IgD-negative memory B cell (primary cell): ENCODE measurements at regions not wholly inside any gene's neighbourhood (a gene's known extent, or its start where the extent isn't known, plus 50 kb on each side); places are given as distances from the start of the nearest gene placed in this dataset.

ENCODE experiments used
- H3K27ac Mint-ChIP-seq, 3 donors: one replicate each; pipeline ENCODE4 v1.8.0; 2020 to 2022; ENCODE audit warnings: mild to moderate bottlenecking in 3 of 3, mixed read lengths in 3 of 3, moderate library complexity in 1 of 3
- H3K27me3 Mint-ChIP-seq: one replicate; pipeline ENCODE4 v1.8.0; 2021; ENCODE audit warnings: mixed read lengths
- H3K36me3 Mint-ChIP-seq: one replicate; pipeline ENCODE4 v1.8.0; 2020; ENCODE audit warnings: mild to moderate bottlenecking, mixed read lengths
- H3K4me1 Mint-ChIP-seq, 3 donors: one replicate each; pipeline ENCODE4 v1.8.0; 2020 to 2022; ENCODE audit warnings: mixed read lengths in 3 of 3, mild to moderate bottlenecking in 1 of 3
- H3K4me3 Mint-ChIP-seq, 4 donors: one replicate each; pipeline ENCODE4 v1.8.0; 2020 to 2022; ENCODE audit warnings: mild to moderate bottlenecking in 4 of 4, mixed read lengths in 4 of 4, moderate library complexity in 3 of 4
- H3K9me3 Mint-ChIP-seq, 3 donors: one replicate each; pipeline ENCODE4 v1.8.0; 2020 to 2021; ENCODE audit warnings: mixed read lengths in 3 of 3, mild to moderate bottlenecking in 1 of 3

DNA sequence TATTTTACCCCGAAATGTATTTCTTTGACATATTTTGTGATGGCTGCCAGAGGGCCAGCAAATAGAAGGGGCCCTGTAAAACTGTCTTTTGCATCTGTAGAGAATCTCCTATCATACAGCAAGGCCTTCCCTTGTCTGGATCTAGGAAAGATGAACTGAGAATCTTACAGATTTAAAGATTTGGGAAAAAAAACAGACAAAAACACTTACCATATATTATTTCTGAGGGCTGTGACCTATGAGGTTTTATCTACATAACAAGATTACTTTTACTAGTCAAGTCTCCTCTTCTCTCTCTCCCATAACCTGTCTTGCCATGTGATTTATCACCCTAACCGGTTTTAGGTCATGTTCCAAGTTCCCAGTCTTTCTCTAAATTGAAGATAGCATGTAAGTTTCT, 599.2 kb upstream of the CDH6 start:
- no peaks in the 10 kb centered on the region for H3K36me3 Mint-ChIP-seq
- H3K4me3 Mint-ChIP-seq, result no peak overlapping the region
- H3K4me1 Mint-ChIP-seq, result no peaks in the 10 kb centered on the region
- no peak overlapping the region for H3K27ac Mint-ChIP-seq
- H3K9me3 Mint-ChIP-seq, result peaks cover 2 to 22% (median 5%) of the 10 kb centered on the region in 3 donors
- no peaks in the 10 kb centered on the region for H3K27me3 Mint-ChIP-seq

- Mint-ChIP-seq H3K4me3 (no peak overlapping the region), H3K36me3 (no peaks in the 10 kb centered on the region), H3K9me3 (peaks cover 2 to 15% (median 5%) of the 10 kb centered on the region in 3 donors), H3K27me3 (no peaks in the 10 kb centered on the region), H3K27ac (no peak overlapping the region), H3K4me1 (no peaks in the 10 kb centered on the region)
These were observed 600.7 kb upstream of the CDH6 start for GRCh38 chr5:30592833-30593232.

DNA sequence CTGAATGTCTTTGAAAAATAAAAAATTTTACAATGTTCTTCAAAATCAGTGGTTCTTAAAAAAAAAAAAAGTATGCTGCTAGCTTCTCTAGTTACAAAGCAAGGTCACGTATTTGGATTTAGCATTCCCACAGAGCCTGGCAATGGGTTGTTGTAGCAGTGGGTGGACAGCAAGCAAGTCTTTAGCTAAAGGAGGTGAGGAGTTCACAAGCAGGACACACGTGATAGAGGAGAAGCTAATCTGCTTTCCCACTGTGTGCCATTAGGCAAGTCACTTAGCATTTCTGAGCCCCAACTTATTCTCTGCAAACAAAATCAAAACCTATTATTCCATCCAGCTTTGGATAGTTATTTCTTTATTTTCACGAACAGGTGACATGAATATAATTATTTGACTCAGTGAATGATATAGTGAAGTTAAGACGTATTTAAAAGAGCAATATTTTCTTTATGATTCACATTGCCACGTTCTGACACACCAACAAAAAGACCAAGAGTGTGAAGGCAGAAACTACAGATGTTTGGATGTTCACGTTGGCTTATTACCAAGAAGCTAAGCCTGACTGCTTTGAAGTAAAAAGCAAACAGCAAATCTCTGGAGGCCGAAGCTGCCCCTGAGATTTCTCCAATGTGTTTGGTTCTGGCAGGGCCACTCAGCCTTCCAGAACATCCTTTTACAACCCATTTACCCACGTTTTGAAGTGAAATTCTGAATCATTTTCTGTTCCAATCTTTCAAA, 612.1 kb upstream of the CDH6 start:
- no peaks in the 10 kb centered on the region for H3K4me1 Mint-ChIP-seq
- no peaks in the 10 kb centered on the region for H3K27me3 Mint-ChIP-seq
- no peak overlapping the region for H3K4me3 Mint-ChIP-seq
- no peak overlapping the region for H3K27ac Mint-ChIP-seq
- H3K36me3 Mint-ChIP-seq, result no peaks in the 10 kb centered on the region
- H3K9me3 Mint-ChIP-seq, result peaks cover 0 to 3% (median 2%) of the 10 kb centered on the region in 3 donors

- Mint-ChIP-seq H3K4me1 (no peaks in the 10 kb centered on the region), H3K9me3 (peaks cover 0 to 6% (median 3%) of the 10 kb centered on the region in 3 donors), H3K4me3 (no peak overlapping the region), H3K36me3 (no peaks in the 10 kb centered on the region), H3K27ac (no peak overlapping the region), H3K27me3 (no peaks in the 10 kb centered on the region)
These were observed 618.7 kb upstream of the CDH6 start for GRCh38 chr5:30574761-30575160.

GRCh38 chr5:30572279-30572678, 621.2 kb upstream of the CDH6 start:
- H3K27ac Mint-ChIP-seq, result no peak overlapping the region
- H3K9me3 Mint-ChIP-seq, result peaks cover 2 to 10% (median 7%) of the 10 kb centered on the region in 3 donors
- H3K36me3 Mint-ChIP-seq, result no peaks in the 10 kb centered on the region
- H3K4me1 Mint-ChIP-seq, result no peaks in the 10 kb centered on the region
- H3K4me3 Mint-ChIP-seq, result no peak overlapping the region
- no peaks in the 10 kb centered on the region for H3K27me3 Mint-ChIP-seq

- no peaks in the 10 kb centered on the region for H3K27me3 Mint-ChIP-seq
- no peak overlapping the region for H3K27ac Mint-ChIP-seq
- no peaks in the 10 kb centered on the region for H3K4me1 Mint-ChIP-seq
- H3K4me3 Mint-ChIP-seq, result no peak overlapping the region
- H3K9me3 Mint-ChIP-seq, result peaks cover 4 to 10% (median 6%) of the 10 kb centered on the region in 3 donors
- H3K36me3 Mint-ChIP-seq, result no peaks in the 10 kb centered on the region
These were observed 631.7 kb upstream of the CDH6 start for GRCh38 chr5:30561771-30562170.

- H3K4me3 Mint-ChIP-seq, result no peak overlapping the region
- no peaks in the 10 kb centered on the region for H3K36me3 Mint-ChIP-seq
- no peak overlapping the region for H3K27ac Mint-ChIP-seq
- H3K9me3 Mint-ChIP-seq, result peaks cover 0 to 5% (median 4%) of the 10 kb centered on the region in 3 donors
- no peaks in the 10 kb centered on the region for H3K4me1 Mint-ChIP-seq
- H3K27me3 Mint-ChIP-seq, result no peaks in the 10 kb centered on the region
These were observed 641.9 kb upstream of the CDH6 start for GRCh38 chr5:30551618-30552017.

DNA sequence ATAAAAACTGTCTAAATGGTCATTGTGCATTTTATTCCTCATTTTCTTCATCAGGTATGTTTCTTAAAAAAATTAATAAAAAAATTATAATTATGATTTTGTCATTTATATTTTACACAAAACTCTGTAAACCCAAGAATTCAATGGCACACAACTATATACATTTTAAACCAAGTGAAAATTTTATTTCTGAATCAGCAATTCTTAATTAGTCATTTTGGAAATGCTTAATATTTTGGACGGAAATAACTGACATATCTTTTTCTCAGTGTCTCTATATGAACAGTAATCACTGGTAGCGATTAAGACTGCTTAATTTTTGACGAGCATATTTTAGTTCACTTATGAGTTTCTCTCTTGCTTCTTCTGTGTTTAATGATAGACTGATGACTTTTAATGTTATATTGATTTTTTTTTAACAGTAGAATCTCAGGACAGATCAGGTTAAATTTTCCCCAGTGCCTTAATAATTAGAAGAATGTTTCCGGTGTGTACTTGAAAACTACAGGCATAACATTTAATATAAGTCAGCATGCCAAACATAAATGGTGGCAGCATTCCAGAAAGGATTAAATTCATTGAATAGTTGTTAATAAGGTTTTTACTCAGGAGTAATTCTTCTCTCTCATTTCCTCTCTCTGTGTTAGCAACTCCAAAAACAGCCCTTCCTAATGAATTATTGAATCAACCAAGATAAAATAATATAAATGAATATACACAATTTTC, 644.7 kb upstream of the CDH6 start:
- no peaks in the 10 kb centered on the region for H3K4me1 Mint-ChIP-seq
- peaks cover 0 to 9% (median 8%) of the 10 kb centered on the region in 3 donors for H3K9me3 Mint-ChIP-seq
- no peak overlapping the region for H3K27ac Mint-ChIP-seq

DNA sequence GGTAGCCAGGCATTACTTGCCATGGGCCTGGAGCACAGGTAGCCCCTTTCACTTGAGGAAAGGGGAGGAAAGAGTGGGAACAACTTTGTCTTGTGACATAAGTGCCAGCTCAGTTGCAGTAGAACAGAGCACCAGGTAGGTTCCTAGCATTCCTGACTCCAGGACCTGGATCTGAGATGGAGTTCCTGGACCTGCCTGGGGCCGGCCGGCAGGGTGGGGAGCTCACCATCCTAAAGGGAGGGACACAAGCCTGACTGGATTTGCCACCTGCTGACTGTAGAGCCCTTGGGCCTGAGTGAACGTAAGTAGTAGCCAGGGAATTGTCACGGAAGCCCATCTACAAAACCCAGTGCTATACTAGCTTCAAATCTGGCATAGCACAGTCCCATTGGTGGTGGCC, 653.3 kb upstream of the CDH6 start:
- no peak overlapping the region for H3K4me3 Mint-ChIP-seq
- H3K9me3 Mint-ChIP-seq, result peaks cover 0 to 11% (median 10%) of the 10 kb centered on the region in 3 donors
- H3K36me3 Mint-ChIP-seq, result no peaks in the 10 kb centered on the region
- no peaks in the 10 kb centered on the region for H3K4me1 Mint-ChIP-seq
- H3K27me3 Mint-ChIP-seq, result no peaks in the 10 kb centered on the region
- no peak overlapping the region for H3K27ac Mint-ChIP-seq

More for the DNA sequence above, 644.7 kb upstream of the CDH6 start:
- Mint-ChIP-seq H3K36me3 (no peaks in the 10 kb centered on the region), H3K4me3 (no peak overlapping the region), H3K27me3 (no peaks in the 10 kb centered on the region)

DNA sequence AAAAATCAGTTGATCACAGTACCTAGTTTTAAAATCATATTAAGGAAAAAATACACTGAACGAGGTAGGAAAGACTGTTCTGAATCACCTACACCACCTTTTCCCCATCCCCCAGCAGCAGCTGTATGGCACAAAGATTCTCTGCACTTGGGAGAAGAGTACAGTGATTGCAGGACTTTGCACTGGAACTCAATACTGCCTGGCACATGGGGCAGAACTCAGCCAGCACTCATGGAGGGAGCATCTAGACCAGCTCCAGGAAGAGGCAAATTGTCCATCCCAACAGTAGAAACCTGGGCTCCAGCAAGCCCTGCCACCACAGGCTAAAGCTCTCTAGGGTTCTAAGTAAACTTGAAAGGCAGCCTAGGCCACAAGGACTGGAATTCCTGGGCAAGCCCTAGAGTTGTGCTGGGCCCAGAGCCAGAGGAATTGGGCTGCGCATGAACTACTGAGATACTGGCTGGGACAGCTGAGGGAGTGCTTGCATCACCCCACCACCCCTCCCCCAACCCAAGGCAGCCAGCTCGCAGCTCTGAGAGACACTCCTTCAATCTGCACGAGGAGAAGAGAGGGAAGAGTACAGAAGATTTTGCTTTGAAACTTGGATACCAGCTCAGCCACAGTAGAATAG, 654.4 kb upstream of the CDH6 start:
- Mint-ChIP-seq H3K36me3 (no peaks in the 10 kb centered on the region), H3K4me1 (no peaks in the 10 kb centered on the region), H3K4me3 (no peak overlapping the region), H3K27me3 (no peaks in the 10 kb centered on the region), H3K9me3 (peaks cover 0 to 10% (median 7%) of the 10 kb centered on the region in 3 donors), H3K27ac (no peak overlapping the region)

GRCh38 chr5:30525353-30525752, 668.1 kb upstream of the CDH6 start:
- peaks cover 0 to 5% (median 4%) of the 10 kb centered on the region in 3 donors for H3K9me3 Mint-ChIP-seq
- no peak overlapping the region for H3K27ac Mint-ChIP-seq
- H3K27me3 Mint-ChIP-seq, result no peaks in the 10 kb centered on the region
- no peak overlapping the region for H3K4me3 Mint-ChIP-seq
- peaks cover 2% of the 10 kb centered on the region for H3K36me3 Mint-ChIP-seq
- no peaks in the 10 kb centered on the region for H3K4me1 Mint-ChIP-seq

DNA sequence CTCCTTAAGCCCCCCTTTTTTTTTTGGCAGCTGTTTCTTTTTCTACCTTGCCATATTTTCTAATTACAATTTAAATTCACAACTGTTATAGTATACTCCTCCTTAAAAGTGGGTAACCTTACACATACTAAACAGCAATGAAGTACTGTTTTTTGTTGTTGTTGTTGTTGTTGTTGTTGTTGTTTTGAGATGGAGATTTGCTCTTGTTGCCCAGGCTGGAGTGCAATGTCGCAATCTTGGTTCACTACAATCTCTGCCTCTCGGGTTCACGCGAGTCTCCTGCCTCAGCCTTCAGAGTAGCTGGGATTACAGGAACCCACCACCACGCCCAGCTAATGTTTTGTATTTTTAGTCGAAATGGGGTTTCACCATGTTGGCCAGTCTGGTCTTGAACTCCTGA, 669.1 kb upstream of the CDH6 start:
- H3K9me3 Mint-ChIP-seq, result peaks cover 0 to 4% (median 3%) of the 10 kb centered on the region in 3 donors
- no peaks in the 10 kb centered on the region for H3K4me1 Mint-ChIP-seq
- no peak overlapping the region for H3K4me3 Mint-ChIP-seq
- H3K27me3 Mint-ChIP-seq, result no peaks in the 10 kb centered on the region
- no peak overlapping the region for H3K27ac Mint-ChIP-seq
- peaks cover 1% of the 10 kb centered on the region for H3K36me3 Mint-ChIP-seq

- peaks cover 0 to 13% (median 3%) of the 10 kb centered on the region in 3 donors for H3K9me3 Mint-ChIP-seq
- H3K4me3 Mint-ChIP-seq, result no peak overlapping the region
- no peaks in the 10 kb centered on the region for H3K36me3 Mint-ChIP-seq
- no peaks in the 10 kb centered on the region for H3K4me1 Mint-ChIP-seq
- no peak overlapping the region for H3K27ac Mint-ChIP-seq
- no peaks in the 10 kb centered on the region for H3K27me3 Mint-ChIP-seq
These were observed 670.4 kb upstream of the CDH6 start for GRCh38 chr5:30523061-30523460.

DNA sequence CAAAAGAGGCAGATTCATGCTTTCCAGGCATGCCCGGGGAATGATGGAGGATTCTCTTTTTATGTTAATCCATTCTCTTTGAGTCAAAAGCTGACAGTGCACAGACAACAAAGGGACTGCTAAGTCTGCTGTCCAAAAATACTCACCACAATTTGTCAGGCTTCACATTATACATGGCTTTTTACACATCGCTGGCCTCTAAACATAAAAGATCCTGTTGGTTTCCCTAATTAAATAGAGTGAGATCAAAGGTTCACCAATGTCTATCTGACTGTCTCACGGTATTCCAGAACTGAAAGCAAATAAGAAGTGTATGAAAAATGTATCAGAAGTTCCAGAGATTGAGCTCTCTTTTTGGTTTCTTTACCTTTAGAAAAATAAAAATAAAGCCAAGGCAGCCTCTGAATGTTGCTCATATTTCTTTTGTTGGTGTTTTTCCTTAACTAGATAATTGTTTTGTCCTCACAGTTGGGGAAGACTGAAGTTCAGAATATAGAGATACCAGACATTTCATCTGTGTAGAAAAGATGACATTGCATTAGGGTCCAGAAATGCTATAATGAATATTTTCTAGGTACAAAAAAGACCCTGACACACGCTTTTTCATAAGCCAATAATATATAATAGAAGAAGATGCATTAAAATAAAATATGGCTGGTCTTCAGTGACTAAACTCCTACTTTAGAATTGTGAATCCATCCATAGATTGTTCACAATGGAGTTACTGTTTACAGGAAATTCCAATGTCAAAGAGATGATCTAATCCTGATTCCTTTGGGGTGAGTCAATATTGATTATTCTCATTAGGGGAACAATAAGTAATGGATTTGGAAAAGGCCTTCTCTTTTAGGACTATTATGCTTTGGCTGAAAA, 688.2 kb upstream of the CDH6 start:
- Mint-ChIP-seq H3K27me3 (no peaks in the 10 kb centered on the region), H3K36me3 (no peaks in the 10 kb centered on the region), H3K27ac (no peak overlapping the region), H3K4me3 (no peak overlapping the region), H3K4me1 (peaks cover 0 to 6% (median 0%) of the 10 kb centered on the region in 3 donors), H3K9me3 (peaks cover 0 to 7% (median 2%) of the 10 kb centered on the region in 3 donors)

DNA sequence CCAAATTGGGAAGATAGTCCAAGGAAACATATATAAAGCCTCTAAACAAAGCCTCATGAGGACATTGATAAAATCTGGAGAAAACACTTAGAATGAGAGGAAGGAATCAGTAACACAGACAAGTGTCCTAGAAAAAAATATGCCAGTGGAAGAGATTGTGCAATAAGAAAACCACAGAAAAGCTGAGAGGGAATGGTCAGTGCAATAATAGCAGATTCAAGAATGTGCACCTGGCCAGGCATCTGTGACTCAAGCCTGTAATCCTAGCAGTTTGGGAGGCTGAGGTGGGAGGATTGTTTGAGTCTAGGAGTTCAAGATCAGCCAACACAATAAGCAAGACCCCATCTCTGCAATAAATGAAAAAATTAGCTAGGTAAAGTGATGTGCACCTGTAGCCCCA, 691.2 kb upstream of the CDH6 start:
- no peak overlapping the region for H3K4me3 Mint-ChIP-seq
- H3K27me3 Mint-ChIP-seq, result no peaks in the 10 kb centered on the region
- H3K27ac Mint-ChIP-seq, result no peak overlapping the region
- H3K9me3 Mint-ChIP-seq, result peaks cover 0 to 3% (median 0%) of the 10 kb centered on the region in 3 donors
- H3K36me3 Mint-ChIP-seq, result no peaks in the 10 kb centered on the region
- peaks cover 0 to 3% (median 0%) of the 10 kb centered on the region in 3 donors for H3K4me1 Mint-ChIP-seq
